ENCODE measurements at regions not wholly inside any gene's neighbourhood (a gene's known extent, or its start where the extent isn't known, plus 50 kb on each side); places are given as distances from the start of the nearest gene placed in this dataset.
A peak's percentile ranks its signal among the peaks of the same experiment; 100 is the strongest.

DNA sequence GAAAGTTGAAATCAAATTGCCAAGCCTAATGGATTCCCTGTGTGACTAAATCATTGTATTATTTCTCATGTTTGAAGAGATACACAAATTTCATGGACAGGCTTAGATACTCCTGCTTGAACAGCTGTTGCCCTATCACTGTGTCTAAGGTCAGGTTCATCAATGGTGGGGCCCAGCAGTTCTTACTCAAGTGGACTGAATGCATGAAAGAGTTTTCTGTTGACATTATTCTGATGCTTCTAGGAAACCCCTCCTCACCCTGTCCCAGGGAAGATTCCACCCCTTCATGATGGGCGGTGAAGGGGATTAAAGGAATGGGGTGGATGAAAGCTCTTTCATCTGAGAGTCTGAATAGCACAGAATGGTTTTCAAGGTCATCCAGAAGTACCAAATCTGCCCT lies 148.8 kb downstream of the INO80D start:
- no peak for DNase-seq (ENCODE audit: low read depth, low spot score)

DNA sequence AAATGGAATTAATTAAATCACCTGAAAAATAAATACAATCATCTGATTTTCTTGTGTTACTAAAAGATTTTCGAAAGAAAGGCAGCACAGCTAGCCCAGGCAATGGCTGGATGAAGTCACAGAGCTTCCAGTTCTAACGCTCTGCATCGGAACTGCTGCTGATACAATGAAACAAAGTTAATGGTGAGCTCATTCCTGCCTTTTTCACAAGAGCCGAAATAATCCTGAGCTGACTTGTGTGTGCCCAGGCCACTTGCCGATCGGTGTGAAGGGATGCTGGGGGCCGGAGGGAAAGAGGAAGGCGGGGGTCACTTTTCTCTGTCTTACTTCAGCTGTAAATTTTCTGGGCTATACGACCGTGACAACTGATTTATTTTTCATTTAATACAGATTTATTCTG lies 149.5 kb downstream of the INO80D start:
- DNase-seq (ENCODE audit: low read depth, low spot score), result no peak

DNA sequence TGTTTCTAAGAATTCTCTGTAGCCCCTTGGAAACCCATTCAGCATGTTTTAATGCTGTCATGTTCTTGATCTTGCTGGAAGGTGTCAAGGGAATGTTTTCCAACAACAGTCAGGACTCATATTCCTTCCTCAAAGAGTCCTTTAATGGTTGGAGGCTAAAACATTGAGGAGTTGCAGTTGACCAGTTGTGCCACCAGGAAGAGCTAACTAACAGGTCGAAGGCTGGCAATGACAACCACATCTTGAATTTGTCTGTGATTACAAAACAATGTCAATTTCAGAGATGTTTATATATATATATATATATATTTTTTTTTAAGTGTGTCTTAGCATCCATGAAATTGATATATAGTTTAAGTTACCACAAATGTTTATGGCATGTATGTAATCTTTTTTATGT lies 151.5 kb downstream of the INO80D start:
- DNase-seq (ENCODE audit: low read depth, low spot score), result no peak

DNA sequence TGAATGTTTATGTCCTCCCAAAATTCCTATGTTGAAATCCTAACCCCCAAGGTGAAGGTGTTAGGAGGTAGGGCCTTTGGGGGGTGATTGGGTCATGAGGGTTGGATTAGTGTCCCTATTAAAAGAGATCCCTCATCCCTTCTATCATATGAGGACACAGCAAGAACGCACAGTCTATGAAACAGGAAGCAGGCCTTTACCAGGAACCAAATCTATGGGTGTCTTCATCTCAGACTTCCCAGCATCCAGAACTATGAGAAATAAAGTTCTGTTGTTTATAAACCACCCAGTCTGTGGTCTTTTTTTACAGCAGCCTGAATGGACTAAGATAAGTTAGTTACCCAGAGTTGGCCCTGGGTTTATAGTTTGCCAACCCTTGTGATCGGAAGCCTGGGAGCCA lies 153.1 kb downstream of the INO80D start:
- DNase-seq (ENCODE audit: low read depth, low spot score), result no peak

DNA sequence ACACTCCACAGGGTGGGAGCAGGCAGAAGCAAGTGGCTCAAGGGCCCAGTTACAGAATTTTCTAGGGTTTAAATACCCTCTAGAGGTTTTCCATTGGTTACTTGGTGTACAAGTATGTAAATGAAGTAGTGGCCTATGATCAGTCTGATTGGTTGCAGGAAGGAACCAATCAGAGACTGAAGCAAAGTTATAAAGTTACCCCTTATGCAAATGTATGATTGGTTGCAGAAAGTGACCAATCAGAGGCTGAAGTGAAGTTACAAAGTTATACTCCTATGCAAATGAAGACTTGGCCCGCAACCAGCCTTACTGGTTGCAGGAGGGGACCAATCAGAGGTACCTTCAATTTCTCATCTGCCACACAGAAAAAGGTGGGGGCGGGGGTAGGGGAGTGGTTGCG lies 154.6 kb downstream of the INO80D start:
- DNase-seq (ENCODE audit: low read depth, low spot score), result no peak

DNA sequence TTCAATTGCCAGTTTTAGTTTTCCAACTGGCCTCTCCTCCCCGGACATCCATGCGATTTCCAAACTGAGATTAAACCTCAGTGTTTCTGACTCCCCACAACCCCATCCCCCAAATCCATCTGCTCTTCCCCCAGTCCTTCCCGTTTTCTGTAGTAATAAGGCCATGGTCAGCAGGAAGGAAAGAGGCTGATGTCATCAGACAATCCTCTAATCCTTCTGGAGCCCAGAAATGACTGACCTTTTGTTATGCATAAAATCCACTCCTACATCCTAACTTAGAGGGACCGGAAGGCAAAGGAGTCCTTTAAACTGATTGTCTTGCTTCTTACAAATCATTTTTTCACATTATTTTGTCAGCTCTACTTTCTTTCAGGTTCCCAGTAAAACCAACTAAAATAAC lies 155.8 kb downstream of the INO80D start:
- DNase-seq (ENCODE audit: low read depth, low spot score), result no peak

DNA sequence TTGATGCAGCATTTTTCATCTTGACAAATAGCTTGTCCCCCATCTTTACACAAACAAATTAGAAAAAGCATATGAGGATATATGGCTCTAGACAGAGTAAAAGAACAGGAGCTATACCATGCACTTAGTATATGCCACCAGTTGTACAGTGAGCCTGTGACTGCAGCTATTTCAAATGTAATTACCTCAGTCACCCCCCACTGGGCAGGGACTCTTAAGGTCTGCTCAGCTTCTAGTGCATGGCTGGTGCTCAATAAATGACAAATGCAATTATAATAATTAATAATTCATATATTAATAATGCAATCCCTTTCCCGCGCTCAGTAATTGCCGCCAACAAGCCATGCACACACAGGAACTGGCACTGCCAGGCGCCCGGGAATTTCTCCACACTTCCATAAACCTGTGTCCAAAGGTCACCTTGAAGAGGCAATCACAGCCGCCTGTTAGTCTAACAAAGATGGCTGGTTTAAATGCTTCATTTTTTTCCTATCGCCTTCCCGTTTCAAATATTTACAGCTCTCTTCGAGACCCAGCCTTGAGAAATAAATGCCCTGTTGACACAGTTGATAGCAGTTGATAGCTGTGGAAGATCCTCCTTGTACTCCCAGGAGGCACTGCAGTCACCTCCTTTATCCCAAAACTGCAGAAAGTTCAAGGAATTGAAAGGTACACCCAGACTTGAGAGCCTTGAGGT lies 156.6 kb downstream of the INO80D start:
- no peak for DNase-seq (ENCODE audit: low read depth, low spot score)

DNA sequence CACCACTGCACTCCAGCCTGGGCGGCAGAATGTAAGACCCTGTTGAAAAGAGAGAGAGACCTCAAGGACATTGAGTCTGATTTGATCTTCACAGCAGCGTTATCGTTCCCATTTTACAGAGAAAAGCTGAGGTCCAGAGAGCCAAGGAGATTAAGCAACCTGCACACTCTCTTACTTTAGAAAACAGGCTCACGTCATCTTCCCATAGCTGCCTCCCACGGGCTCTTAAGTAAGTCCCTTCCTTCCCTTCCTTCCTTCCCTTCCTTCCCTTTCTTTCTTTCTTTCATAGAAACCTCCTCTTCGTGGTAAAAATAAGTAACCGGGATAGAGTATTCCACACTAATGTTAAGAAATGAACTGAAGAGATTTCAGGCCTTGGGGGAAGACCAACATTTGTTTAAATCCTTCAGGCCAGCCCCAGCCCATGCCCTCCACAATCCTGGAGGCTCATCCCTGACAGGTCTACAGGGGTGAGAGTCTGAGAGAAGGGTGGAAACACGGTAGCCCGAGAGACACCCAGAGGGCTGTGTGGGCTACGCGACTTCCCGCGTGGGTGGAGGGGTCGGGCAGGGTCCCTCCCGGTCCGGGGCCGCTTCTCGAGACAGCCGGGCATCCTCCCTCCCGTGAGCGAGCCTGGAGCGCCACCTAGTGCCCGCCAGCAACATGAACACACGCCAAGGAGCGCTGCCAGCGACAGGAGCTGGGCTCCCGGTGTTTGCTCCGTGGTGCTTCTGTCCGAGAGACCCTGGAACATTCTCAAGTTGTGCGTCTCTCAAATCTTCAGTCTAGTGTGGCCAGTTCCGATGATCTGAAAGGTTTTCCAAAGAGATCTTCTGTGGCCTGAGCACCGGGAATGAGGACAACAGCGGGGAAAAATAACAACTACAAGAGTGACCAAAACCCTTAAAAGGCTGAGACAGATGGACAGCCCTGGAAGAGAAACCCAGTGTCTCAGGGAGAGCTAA lies 160.3 kb downstream of the INO80D start:
- DNase-seq (ENCODE audit: low read depth, low spot score), result no peak

DNA sequence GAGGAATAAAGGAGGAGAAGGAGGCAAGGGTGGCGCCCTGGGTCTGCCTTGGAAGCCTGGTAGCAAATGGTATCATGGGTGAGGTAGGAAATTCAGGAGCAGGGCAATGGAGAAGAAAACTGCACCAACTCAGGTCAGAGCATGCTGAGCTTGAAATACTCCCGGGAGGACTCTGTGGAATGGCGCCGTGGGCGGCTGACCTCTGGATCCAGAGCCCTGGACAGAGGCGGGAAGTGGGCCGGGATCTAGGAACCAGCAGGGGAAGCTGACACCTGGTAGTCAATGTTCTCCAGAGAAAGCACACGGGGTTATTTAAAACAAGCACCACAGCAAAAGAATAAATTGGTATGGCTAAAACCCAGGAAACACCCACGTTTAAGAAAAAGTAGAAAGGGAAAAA lies 161.3 kb downstream of the INO80D start:
- DNase-seq (ENCODE audit: low read depth, low spot score), result no peak

DNA sequence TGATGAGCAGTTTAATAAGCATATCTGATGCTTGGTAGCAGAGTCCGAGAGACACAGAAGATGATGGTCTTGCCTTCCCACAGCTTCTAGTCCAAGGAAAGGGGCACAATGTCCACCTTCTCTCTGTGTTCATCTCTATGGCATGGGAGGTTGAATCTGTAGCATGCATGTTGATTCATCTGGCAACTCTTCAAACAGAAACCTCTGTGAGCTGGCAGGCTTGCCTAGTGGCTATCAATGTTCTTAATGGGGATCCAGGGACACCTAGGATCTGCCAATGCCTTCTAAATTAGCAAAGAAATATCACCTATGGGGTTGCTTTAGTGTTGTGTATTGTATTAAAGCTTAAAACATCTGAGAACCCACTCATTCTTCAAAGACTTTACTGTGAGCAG lies 170.8 kb downstream of the INO80D start:
- DNase-seq (ENCODE audit: low read depth, low spot score), result no peak

DNA sequence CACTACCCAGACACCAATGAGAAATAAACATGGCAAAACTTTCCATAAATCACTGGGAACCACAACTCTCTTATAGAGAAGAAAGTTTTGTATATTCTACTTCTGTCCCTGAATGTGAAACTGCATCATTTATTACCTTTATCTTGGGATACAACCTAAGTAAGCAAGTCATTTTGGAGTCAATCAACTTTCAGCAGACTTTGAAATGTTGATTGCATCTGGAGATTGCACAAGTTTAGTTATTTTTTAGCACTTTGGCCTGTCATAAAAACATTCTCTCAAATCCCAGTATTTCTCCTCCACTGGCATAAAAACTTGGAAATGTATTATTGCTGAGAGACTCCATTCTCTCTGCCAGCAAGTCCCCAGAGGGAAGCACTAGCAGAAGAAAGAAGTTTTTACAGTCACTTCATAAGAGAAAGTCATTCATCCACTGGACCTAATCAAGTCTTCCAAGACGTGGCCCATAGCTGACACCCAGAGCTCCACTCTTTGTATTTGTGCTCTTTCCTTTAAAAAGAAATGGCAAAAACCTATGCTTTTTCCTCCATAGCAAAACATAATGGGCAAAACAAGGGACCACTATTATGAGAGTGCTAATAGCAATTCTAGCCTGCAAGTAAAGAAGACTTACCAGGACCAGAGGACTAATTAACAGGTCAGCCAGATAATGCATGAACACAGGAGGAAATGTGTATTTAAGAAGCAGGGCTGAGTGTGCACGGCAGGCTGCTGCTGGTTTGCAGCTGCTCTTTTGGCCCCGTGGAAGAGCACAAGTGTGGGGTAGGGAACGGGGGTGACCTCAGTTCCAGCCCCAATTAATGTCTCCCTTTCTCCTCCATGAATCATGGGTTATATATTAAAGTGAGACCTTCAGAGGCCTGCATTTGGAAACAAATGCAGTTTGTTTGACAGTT lies 171.5 kb downstream of the INO80D start:
- DNase-seq (ENCODE audit: low read depth, low spot score), result no peak

DNA sequence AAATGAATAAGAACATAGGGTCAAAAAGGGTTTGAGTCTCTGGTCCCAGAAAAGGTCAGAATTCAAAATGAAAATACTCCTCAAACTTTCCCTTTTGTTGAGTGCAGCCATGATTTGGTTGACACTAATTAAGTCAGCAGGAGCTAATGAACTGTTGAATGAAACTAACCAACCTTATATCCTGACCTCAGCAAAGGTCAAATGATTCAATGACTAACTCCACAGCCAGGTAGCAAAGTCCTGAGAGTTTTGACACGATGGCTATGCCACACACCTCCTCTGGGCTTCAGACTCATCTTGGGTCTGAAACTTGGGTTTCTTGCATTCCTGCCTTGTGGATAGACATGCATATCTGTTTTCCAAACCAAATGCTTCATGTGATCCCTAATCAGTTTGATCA lies 172.3 kb downstream of the INO80D start:
- DNase-seq (ENCODE audit: low read depth, low spot score), result no peak

DNA sequence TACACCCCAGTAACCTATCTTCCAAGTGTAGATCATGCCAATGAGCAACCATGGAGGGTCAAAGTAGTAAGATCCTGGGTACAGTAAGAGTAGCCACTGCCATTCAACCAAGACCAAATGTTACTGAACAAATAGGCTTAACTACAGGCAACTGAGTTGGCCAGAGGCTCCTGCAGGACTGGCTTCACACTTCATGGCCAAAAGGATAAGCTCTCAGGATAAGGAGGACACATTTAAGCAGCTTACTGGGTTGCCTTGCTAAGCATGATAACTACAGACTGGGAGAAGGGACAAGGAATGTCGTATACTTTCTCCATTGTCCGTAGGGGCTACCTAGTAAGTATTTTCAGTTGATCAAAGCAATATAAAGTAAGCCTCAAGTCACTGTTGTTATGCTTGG lies 174.7 kb downstream of the INO80D start:
- DNase-seq (ENCODE audit: low read depth, low spot score), result no peak

DNA sequence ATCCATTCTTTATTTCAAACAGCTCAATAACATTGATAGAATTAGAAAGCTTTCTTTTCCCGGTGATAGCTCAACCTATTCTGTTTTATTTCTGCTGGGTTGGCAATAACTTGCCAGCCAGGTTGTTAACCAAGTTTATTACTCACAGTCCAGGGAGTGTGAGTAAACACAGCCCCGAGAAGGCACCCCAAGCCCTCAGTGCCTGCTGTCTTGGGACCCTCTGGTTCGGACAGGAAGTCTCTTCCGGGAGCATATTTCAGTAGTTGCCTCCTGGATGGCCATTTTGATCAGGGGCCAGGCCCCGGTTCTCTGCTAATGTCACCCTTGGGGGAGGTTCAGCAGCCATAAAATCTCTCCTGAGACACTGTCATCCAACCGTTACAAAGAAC lies 176.8 kb downstream of the INO80D start:
- no peak for DNase-seq (ENCODE audit: low read depth, low spot score)

DNA sequence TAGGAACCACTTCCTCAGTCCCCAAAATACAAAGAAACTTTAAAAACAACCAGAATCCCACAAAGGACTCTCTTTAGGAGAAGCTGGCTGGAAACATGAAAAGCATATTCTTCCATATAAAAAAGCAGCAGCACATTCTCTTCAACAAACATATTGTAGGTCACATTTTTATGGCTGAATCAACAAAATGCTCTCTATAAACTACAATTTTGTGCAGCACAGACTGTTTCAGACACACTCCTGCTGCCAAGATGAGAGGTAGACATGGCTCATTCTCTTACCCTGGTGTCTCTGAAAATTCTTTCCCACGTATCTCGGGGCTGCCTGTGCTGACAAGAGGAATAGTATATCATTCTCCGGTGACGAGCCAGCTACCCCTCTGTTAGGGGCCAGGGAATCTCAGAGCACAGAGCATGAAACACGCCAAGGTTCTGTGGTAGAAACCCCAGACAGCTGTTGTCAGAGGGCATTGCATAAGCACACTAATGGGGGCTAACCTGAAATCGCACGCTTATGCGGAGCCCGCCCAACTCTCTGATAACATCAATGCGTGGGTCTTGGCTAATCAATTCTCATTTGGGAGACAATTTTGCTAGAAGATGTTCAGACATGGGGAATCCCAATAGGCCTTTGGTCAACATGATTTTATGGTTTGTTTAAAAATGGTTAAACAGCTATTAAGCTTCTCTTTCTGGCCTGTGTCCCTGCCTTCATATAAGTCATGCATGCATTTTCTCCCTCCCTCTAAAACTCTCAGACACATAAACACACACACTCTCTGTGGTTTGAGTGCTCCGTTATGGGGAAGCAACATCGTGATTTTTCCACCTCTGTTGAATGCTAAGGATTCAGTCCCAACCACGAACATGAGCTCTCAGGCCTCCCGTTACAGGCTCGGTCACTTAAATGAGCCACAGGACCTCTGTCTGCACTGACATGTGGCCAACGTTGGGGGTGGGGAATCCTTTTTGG lies 177.5 kb downstream of the INO80D start:
- no peak for DNase-seq (ENCODE audit: low read depth, low spot score)

DNA sequence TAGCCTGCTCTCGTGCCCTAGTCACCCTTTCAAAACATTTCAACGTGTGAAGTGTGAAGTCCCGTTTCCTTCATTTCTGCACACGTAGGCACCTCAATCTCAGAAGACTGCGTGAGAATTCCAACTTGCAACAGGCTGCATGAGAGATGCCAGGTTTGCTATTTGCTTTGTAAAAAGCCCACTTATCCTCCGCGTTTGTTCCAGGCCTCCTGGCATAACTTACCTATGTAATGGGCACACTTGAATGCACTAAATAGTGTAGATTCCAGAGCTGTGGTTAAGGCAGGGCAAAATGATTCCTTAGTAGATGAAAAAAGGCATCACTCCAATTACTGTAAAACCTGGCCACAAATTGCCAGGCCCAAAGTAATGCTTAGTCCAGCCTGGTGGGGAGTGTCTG lies 179.6 kb downstream of the INO80D start:
- DNase-seq (ENCODE audit: low read depth, low spot score), result no peak

DNA sequence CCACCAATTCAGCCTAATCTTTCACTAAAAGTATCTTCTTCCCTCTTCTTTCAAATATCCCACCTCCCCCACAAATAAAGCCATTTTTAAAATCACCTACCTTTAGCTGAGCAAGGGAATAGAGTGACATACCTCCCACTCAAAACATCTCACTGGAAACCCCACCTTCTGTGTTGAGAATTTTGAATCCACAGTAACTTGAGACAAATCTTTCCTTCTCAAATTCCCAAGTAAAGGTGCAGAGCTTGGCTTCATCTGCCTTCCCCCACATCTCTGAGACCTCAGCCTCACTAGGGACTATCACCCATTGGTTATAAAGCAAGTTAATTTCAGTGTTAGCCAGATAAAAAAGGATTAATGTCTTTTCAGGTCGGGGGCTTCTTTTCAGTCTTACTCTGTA lies 180.4 kb downstream of the INO80D start:
- DNase-seq (ENCODE audit: low read depth, low spot score), result no peak

DNA sequence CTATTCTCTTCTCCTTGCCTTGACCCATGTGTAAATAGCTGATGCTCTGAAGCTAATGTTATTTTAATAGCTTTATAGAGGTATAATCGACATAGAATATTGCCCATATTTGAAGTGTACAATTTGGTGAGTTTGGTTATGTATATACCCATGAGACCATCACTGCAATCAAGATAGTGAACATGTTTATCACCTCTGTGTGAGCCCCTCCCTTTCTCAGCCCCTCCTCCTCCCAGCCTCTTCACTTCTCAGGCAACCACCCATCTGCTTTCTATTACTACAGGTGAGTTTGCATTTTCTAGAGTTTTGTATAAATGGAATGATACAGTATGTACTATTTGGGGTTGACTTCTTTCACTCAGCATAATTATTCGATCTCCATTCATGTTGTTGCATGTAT lies 181.1 kb downstream of the INO80D start:
- DNase-seq (ENCODE audit: low read depth, low spot score), result no peak

DNA sequence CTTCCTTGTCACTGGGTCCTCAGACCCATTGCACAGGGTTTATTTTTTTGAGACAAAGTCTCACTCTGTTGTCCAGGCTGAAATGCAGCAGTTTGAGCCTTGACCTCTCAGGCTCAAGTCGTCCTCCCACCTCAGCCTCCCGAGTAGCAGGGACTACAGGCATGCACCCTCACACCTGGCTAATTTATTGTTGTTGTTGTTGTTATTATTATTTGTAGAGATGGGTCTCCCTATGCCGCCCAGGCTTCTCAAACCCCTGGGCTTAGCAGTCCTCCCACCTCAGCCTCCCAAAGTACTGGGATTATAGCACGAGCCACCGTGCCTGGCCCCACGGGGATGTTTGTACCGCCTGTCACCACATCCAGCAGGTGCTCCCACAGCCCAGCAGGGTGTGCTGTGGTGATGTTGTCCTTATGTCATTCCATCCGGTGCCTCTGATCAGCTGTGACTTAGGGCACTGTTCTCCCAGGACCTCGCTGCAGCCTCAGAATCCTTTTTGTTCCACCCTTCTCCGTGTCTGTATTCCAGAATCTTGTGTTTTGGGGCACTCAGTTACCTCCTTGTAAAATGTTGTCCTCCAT lies 182.3 kb downstream of the INO80D start:
- peak; percentile 40 for DNase-seq (ENCODE audit: low read depth, low spot score)

DNA sequence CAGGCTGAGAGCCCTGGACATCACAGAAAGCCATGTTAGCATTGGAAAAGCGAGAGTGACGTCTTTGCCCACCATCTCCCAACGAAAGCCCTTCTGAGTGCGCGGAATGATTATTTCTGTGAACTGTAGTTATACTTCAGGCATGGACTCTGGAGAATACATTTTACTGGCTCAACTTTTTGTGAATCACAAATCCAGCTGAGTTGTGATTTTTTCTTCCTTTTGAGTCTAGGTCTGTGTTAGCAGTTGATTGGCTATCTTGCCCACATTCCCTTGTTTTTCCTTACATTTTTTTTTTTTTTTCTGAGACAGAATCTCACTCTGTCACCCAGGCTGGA lies 183.1 kb downstream of the INO80D start:
- no peak for DNase-seq (ENCODE audit: low read depth, low spot score)
